ENCODE measurements at regions not wholly inside any gene's neighbourhood (a gene's known extent, or its start where the extent isn't known, plus 50 kb on each side); places are given as distances from the start of the nearest gene placed in this dataset.

DNA sequence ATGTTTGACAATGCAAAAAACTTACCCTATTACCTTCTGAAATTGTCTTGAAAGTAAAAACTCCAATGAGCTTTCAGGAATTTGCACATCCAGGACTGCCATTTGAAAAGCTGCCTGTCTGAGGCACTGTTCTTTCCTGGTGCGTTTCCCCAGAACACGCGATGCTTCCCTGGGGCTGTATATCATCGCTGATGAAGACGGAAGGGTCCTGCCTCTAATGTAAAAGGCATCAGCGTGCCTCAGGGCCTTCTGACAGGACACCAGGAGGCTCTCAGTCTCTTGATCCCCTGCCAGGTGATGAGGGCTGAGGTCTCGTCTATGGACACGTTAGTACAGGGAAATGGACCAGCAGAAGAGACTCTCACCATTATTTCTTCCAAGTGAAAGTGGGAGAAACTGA lies 296.8 kb downstream of the EFNB2 start:
- TF ChIP-seq, protein P1, sequence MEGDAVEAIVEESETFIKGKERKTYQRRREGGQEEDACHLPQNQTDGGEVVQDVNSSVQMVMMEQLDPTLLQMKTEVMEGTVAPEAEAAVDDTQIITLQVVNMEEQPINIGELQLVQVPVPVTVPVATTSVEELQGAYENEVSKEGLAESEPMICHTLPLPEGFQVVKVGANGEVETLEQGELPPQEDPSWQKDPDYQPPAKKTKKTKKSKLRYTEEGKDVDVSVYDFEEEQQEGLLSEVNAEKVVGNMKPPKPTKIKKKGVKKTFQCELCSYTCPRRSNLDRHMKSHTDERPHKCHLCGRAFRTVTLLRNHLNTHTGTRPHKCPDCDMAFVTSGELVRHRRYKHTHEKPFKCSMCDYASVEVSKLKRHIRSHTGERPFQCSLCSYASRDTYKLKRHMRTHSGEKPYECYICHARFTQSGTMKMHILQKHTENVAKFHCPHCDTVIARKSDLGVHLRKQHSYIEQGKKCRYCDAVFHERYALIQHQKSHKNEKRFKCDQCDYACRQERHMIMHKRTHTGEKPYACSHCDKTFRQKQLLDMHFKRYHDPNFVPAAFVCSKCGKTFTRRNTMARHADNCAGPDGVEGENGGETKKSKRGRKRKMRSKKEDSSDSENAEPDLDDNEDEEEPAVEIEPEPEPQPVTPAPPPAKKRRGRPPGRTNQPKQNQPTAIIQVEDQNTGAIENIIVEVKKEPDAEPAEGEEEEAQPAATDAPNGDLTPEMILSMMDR (IDR thresholded peaks at IDR 0.05), result no peak
- TF ChIP-seq POLR2AphosphoS5 (IDR thresholded peaks at IDR 0.05; ENCODE audit: insufficient read depth in 1 of 2, low read depth in 1 of 2) (no peak), POLR2A (IDR thresholded peaks at IDR 0.05) (no peak)

Measured in vagina (tissue), 2 donors.